GM10248 (cell line): ENCODE measurements at regions not wholly inside any gene's neighbourhood (a gene's known extent, or its start where the extent isn't known, plus 50 kb on each side); places are given as distances from the start of the nearest gene placed in this dataset.

Experiments used
- CTCF ChIA-PET: fragments of 300-600 bp; sonication (Branson Sonifier 250); formaldehyde crosslinking; extraction: SDS; loops from one replicate; lab custom pipeline; 2021; ENCODE audit warnings: antibody characterized with exemption; lab: Yijun Ruan, JAX
- POLR2A ChIA-PET: fragments of 350-650 bp; sonication (Branson Sonifier 250); formaldehyde crosslinking; extraction: SDS; loops from one replicate; lab custom pipeline; 2020; ENCODE audit warnings: antibody characterized with exemption; lab: Yijun Ruan, JAX
- DNase-seq: peaks from one replicate; pipeline ENCODE4 v3.0.0; 2012; ENCODE audit errors: extremely low spot score
- TF ChIP-seq, protein P1 (sequence below): IDR thresholded peaks from 2 replicates; pipeline ENCODE4 v1.5.1; 2012; ENCODE audit warnings: mild to moderate bottlenecking, low read depth; ENCODE audit errors: extremely low read depth, missing control alignments, control extremely low read depth

DNA sequence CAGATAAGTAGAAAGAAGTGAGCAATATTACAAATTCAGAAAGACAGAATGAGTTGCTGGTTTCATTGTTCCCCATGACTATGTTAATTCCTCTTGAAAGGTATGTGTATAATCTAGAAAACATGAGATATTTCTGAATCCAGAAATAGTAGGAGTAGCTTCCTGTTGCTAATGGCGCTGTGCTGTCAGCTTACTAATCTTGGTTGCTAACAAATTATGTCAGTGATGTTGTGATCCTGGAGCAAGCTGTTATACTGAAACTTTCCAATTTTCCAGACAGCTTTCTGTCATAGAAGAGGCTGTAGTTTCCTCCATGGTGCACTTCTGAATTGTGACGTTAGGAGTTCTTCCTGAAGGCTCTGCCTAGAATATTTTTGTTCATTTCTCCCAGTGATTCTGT lies 372.3 kb downstream of the USP25 start:
- CTCF ChIA-PET: interaction anchor here (1.2 kb wide), 1 partner anchor 8 kb away, joined by 3 read pairs; no protein-coding TSS in a partner anchor
- DNase-seq: no peak
- POLR2A ChIA-PET: no interaction called here
- TF ChIP-seq, protein P1, sequence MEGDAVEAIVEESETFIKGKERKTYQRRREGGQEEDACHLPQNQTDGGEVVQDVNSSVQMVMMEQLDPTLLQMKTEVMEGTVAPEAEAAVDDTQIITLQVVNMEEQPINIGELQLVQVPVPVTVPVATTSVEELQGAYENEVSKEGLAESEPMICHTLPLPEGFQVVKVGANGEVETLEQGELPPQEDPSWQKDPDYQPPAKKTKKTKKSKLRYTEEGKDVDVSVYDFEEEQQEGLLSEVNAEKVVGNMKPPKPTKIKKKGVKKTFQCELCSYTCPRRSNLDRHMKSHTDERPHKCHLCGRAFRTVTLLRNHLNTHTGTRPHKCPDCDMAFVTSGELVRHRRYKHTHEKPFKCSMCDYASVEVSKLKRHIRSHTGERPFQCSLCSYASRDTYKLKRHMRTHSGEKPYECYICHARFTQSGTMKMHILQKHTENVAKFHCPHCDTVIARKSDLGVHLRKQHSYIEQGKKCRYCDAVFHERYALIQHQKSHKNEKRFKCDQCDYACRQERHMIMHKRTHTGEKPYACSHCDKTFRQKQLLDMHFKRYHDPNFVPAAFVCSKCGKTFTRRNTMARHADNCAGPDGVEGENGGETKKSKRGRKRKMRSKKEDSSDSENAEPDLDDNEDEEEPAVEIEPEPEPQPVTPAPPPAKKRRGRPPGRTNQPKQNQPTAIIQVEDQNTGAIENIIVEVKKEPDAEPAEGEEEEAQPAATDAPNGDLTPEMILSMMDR: no peak

DNA sequence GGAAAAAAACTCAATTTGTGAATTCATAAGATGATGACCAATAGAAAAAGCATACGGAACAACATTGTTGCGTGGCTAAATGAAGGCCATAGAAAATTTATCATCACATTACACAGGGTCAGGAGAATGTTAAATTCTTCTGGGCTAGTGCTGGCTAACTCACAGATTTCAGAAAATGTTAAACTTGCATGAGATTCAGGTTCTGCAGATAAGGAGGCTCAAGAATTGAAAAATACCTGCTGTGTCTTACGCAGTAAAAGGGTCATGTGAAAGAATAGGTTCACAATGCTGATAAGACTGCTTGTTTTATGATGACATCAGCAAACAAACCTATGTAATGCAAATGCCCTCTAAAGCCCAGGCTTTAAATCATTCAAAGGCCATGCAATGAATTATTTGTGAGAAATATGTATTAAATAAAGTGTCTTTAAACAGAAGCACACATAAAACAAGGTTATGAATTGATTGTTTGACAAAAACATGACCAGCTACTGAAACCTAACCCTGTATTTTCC lies 378.8 kb downstream of the USP25 start:
- POLR2A ChIA-PET: no interaction called here
- TF ChIP-seq, protein P1: no peak
- CTCF ChIA-PET: no interaction called here
- no peak for DNase-seq

DNA sequence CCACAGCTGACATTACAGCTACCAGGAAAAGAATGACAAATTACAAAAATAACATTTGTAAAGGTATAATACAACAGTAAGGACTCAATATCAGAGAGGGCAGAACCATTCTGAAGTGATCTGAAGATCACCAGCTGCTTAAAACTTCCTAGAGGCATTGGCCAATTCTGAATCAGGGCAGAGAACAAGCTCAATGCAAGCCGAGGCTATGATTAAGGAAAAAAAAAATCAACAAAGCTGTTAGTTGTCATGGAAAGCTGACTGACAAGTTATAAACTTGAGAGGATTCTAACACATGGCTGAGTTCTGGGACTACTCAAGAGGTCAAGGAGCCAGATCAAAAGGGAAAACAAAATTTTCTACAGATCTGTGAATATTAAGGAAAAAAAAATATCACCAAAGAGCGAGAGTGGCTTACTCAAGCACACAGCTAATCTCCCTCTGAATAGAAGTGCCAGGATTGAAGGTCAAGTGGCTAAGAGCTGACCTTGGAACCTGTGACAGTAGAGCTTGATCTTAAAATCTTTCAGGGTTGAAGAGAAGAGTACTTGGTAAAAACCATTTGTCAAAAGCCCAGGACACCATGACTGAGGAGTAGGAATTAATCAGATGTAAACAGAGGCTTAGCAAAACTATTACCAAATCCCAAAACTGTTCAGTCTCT lies 383.4 kb downstream of the USP25 start:
- POLR2A ChIA-PET: no interaction called here
- CTCF ChIA-PET: no interaction called here
- DNase-seq: no peak
- TF ChIP-seq, protein P1: no peak

DNA sequence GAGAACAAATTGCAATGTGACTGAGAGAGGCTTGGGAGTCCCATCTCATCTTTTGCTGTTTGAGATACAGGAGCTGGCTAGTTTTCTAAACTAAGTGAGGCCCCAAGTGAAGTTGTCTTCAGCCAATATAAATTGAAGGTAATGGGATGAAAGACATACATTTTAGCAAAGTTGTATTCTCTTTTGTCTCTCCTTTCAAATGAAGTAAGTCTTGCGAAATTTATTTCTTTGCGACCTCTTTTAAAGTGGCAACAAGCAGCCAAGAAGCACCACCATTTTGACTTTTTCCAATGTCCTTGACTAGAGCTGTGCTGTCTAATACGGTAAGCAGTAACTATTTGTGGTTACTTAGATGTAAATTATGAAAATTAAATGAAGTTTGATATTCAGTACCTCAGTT lies 385.7 kb downstream of the USP25 start:
- TF ChIP-seq, protein P1: no peak
- CTCF ChIA-PET: interaction anchor here (1.1 to 1.6 kb wide), 2 partner anchors 19 to 43 kb away, joined by 3 to 4 read pairs; no protein-coding TSS in a partner anchor

DNA sequence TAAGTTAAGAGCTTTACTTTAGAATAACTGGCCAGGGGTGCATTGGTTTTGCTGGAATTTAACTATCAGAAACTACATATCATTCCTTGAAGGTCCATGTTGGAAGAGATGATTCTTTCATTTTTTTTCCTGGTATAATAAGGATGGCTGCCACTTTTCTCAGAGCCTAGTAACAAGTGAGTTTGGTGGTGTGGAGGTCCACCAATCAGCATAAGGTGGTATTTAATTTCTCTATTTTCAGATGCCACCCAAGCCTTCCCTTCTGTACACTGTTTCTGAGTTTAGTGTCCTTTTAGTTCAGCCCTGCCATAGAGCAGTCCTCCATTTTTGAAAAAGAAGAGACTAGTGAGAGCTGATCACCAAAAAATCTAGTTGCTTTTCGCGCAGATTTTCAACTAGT lies 386.3 kb downstream of the USP25 start:
- TF ChIP-seq, protein P1: no peak
- ChIA-PET CTCF (interaction anchor here (1.1 to 1.6 kb wide), 2 partner anchors 20 to 44 kb away, joined by 3 to 4 read pairs; no protein-coding TSS in a partner anchor), POLR2A (no interaction called here)
- no peak for DNase-seq

More for the DNA sequence above, 385.7 kb downstream of the USP25 start:
- DNase-seq: no peak
- POLR2A ChIA-PET: no interaction called here

DNA sequence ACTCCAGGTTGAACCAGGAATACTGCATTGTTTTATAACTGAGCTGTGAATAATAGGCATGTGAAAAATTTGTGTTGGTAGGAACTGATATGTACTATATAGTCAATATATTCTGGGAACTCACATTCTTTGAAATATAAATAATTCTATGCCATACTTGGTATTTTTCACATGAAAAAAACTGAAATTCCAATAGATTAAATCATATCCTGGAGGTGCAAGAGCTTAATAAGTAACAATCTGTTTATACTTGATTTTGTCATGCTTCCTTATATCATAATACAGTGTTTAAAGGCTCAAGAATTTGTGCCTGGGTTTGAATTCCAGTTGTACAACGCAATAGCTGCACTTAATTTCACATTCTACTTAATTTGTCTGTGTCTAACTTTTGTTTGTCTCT lies 387.0 kb downstream of the USP25 start:
- ChIA-PET CTCF (no interaction called here), POLR2A (no interaction called here)
- no peak for DNase-seq
- TF ChIP-seq, protein P1: no peak
